ENCODE measurements at regions not wholly inside any gene's neighbourhood (a gene's known extent, or its start where the extent isn't known, plus 50 kb on each side); places are given as distances from the start of the nearest gene placed in this dataset.

DNA sequence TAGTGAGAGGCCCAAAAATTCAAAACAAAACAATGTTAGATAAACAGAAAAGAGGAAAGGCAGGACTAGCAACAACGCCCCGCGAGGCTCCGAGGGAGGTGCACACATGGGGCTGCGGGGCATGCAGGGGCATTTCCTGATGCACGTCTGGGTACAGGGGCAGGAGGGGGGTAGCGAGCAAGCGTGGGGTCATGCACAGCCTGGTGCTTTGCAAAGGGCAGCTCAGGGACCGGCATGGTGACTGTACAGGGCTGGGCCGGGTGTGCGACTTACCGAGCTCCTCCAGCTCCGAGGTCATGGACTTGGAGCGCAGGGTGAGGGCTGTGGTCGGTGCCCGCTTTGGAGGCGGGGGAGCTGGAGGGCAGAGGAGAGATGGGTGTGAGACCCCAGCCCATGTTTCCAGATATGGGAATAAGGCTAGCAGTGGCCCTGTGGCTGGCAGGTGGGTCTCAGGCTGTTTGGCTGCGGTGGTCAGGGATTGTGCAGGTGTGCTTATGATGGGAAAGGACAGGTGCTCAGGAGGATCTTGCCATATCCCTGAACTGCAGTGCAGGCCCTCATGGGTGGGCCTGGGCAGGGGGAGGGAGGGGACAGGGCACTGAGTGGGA lies 103.7 kb downstream of the CTTN start:
- H4K20me1 ChIP-seq (ENCODE audit: insufficient read depth), result no peaks in the 10 kb centered on the region
- no peaks in the 10 kb centered on the region for H3K79me2 ChIP-seq (ENCODE audit: insufficient read depth, low read length)
- H3K9me3 ChIP-seq (ENCODE audit: control insufficient read depth in 1 of 2, insufficient read depth in 1 of 2, low read depth in 1 of 2, low read length in 2 of 2), result no peaks in the 10 kb centered on the region
- H3K4me3 ChIP-seq (replicated peaks in 1 of 2; ENCODE audit: low read depth in 1 of 2, low read length in 2 of 2), result no peak overlapping the region
- H3K27me3 ChIP-seq (ENCODE audit: insufficient read depth, low read length), result no peaks in the 10 kb centered on the region
- H3K9me2 ChIP-seq (ENCODE audit: insufficient read depth), result no peaks in the 10 kb centered on the region
- intact Hi-C loops (cut with micrococcal nuclease), result no loop called here
- H3K36me3 ChIP-seq (ENCODE audit: control insufficient read depth in 1 of 2, insufficient read depth in 2 of 2, low read length in 2 of 2), result no peaks in the 10 kb centered on the region
- BruUV-seq (replicated peaks), result no TSS peak
- no peak overlapping the region for H2AFZ ChIP-seq (ENCODE audit: low read depth, low read length, poor library complexity, severe bottlenecking)
- no peak overlapping the region for H3K4me2 ChIP-seq (ENCODE audit: low read length)
- H3K4me1 ChIP-seq (ENCODE audit: control insufficient read depth in 1 of 2, insufficient read depth in 2 of 2, low read length in 2 of 2), result no peaks in the 10 kb centered on the region
- ChIA-PET POLR2A (no interaction called here), CTCF (no interaction called here), RAD21 (ENCODE audit: low non-redundant PET in 1 of 2, low total read pairs in 2 of 2, uncharacterized antibody in 2 of 2, unreplicated experiment in 2 of 2) (no interaction called here)
- H3K27ac ChIP-seq (ENCODE audit: low read depth, low read length), result no peak overlapping the region
- no peak for DNase-seq (ENCODE audit: low read depth, low spot score)
- no peak for ATAC-seq
- H3K9ac ChIP-seq (ENCODE audit: low read length), result no peak overlapping the region
- TF ChIP-seq EGR1 (IDR thresholded peaks at IDR 0.05; ENCODE audit: low read depth), result no peak
- no peak for TF ChIP-seq CBX3 (IDR thresholded peaks at IDR 0.05; ENCODE audit: low read depth)
- no peak for TF ChIP-seq FOSL1 (IDR thresholded peaks at IDR 0.05; ENCODE audit: low read depth)
- no peak for TF ChIP-seq RAD21 (IDR thresholded peaks at IDR 0.05; ENCODE audit: low read depth)
- TF ChIP-seq POLR2AphosphoS5 (IDR thresholded peaks at IDR 0.05; ENCODE audit: low read depth, low read length), result no peak
- TF ChIP-seq CEBPB (IDR thresholded peaks at IDR 0.05; ENCODE audit: low read depth), result no peak

DNA sequence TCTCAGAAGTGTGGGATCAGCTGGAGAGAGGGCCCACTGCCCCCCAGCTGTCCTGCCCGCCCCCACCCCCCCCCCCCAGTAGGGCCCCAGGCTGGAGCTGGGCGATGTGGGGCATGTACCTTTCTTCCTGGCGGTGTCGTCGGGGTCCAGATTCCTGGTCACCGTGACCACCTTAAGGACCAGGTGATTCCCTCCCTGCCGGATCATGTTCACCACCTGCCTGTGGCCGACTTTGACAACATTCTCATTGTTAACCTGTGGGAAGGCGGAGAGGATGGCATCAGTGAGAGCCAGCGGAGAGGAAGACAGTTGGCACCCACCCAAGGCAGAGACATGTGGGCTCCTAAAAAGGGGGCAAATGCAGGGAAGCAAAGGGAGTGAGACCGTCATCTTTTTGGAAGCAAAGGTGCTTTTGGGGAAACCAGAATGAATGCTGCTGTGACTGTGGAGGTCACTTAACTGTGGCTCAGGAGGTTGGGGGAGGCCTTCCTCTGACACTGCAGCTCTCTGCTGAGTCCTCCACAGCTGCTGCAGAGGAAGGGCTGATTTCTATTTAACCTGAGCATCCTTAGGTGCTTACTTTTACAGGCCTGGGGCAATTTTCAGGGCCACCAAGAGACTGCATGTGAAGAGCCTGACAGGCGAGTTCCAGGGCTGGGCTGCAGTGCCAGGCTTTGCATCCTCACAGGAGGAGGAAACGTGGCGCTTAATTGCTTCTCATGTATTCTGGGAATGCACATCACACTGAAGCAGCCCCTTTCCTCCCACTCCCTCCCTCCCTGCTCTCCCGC lies 104.5 kb downstream of the CTTN start:
- BruUV-seq (replicated peaks), result no TSS peak
- ChIA-PET CTCF (no interaction called here), RAD21 (ENCODE audit: low non-redundant PET in 1 of 2, low total read pairs in 2 of 2, uncharacterized antibody in 2 of 2, unreplicated experiment in 2 of 2) (no interaction called here), POLR2A (no interaction called here)
- no peak overlapping the region for H3K27ac ChIP-seq (ENCODE audit: low read depth, low read length)
- no peaks in the 10 kb centered on the region for H4K20me1 ChIP-seq (ENCODE audit: insufficient read depth)
- no peak overlapping the region for H3K4me3 ChIP-seq (replicated peaks in 1 of 2; ENCODE audit: low read depth in 1 of 2, low read length in 2 of 2)
- H3K27me3 ChIP-seq (ENCODE audit: insufficient read depth, low read length), result no peaks in the 10 kb centered on the region
- ATAC-seq (no peak), DNase-seq (ENCODE audit: low read depth, low spot score) (no peak)
- intact Hi-C loops (cut with micrococcal nuclease), result no loop called here
- H2AFZ ChIP-seq (ENCODE audit: low read depth, low read length, poor library complexity, severe bottlenecking), result no peak overlapping the region
- no peaks in the 10 kb centered on the region for H3K9me2 ChIP-seq (ENCODE audit: insufficient read depth)
- no peak overlapping the region for H3K9ac ChIP-seq (ENCODE audit: low read length)
- H3K79me2 ChIP-seq (ENCODE audit: insufficient read depth, low read length), result no peaks in the 10 kb centered on the region
- H3K9me3 ChIP-seq (ENCODE audit: control insufficient read depth in 1 of 2, insufficient read depth in 1 of 2, low read depth in 1 of 2, low read length in 2 of 2), result no peaks in the 10 kb centered on the region
- H3K4me1 ChIP-seq (ENCODE audit: control insufficient read depth in 1 of 2, insufficient read depth in 2 of 2, low read length in 2 of 2), result no peaks in the 10 kb centered on the region
- H3K4me2 ChIP-seq (ENCODE audit: low read length), result no peak overlapping the region
- no peaks in the 10 kb centered on the region for H3K36me3 ChIP-seq (ENCODE audit: control insufficient read depth in 1 of 2, insufficient read depth in 2 of 2, low read length in 2 of 2)
- TF ChIP-seq, protein P1, sequence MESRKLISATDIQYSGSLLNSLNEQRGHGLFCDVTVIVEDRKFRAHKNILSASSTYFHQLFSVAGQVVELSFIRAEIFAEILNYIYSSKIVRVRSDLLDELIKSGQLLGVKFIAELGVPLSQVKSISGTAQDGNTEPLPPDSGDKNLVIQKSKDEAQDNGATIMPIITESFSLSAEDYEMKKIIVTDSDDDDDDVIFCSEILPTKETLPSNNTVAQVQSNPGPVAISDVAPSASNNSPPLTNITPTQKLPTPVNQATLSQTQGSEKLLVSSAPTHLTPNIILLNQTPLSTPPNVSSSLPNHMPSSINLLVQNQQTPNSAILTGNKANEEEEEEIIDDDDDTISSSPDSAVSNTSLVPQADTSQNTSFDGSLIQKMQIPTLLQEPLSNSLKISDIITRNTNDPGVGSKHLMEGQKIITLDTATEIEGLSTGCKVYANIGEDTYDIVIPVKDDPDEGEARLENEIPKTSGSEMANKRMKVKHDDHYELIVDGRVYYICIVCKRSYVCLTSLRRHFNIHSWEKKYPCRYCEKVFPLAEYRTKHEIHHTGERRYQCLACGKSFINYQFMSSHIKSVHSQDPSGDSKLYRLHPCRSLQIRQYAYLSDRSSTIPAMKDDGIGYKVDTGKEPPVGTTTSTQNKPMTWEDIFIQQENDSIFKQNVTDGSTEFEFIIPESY (IDR thresholded peaks at IDR 0.05; ENCODE audit: extremely low read depth, insufficient replicate concordance, low read length), result no peak
- TF ChIP-seq SRF (IDR thresholded peaks at IDR 0.05; ENCODE audit: low read depth) (no peak), JUND (IDR thresholded peaks at IDR 0.05) (no peak), POLR2A (IDR thresholded peaks at IDR 0.05; ENCODE audit: borderline replicate concordance, extremely low read depth, insufficient read depth, insufficient read length) (no peak), ZFX (IDR thresholded peaks at IDR 0.05) (no peak), ZNF274 (IDR thresholded peaks at IDR 0.05; ENCODE audit: low read depth, low read length) (no peak), POLR2AphosphoS5 (IDR thresholded peaks at IDR 0.05; ENCODE audit: low read depth, low read length) (no peak), FOSL1 (IDR thresholded peaks at IDR 0.05; ENCODE audit: low read depth) (no peak), YY1 (IDR thresholded peaks at IDR 0.05; ENCODE audit: extremely low read depth, insufficient replicate concordance, low read depth, low read length) (no peak), CBX3 (IDR thresholded peaks at IDR 0.05; ENCODE audit: low read depth) (no peak), EZH2phosphoT487 (IDR thresholded peaks at IDR 0.05; ENCODE audit: borderline replicate concordance) (no peak), EZH2 (IDR thresholded peaks at IDR 0.05) (no peak)
- TF ChIP-seq, protein P2, sequence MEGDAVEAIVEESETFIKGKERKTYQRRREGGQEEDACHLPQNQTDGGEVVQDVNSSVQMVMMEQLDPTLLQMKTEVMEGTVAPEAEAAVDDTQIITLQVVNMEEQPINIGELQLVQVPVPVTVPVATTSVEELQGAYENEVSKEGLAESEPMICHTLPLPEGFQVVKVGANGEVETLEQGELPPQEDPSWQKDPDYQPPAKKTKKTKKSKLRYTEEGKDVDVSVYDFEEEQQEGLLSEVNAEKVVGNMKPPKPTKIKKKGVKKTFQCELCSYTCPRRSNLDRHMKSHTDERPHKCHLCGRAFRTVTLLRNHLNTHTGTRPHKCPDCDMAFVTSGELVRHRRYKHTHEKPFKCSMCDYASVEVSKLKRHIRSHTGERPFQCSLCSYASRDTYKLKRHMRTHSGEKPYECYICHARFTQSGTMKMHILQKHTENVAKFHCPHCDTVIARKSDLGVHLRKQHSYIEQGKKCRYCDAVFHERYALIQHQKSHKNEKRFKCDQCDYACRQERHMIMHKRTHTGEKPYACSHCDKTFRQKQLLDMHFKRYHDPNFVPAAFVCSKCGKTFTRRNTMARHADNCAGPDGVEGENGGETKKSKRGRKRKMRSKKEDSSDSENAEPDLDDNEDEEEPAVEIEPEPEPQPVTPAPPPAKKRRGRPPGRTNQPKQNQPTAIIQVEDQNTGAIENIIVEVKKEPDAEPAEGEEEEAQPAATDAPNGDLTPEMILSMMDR (IDR thresholded peaks at IDR 0.05 in 2 of 3, conservative IDR thresholded peaks at IDR 0.05 in 1 of 3; ENCODE audit: borderline replicate concordance in 1 of 3, insufficient read depth in 1 of 3, low read depth in 2 of 3, low read length in 2 of 3), result no peak
- TF ChIP-seq, protein P3, sequence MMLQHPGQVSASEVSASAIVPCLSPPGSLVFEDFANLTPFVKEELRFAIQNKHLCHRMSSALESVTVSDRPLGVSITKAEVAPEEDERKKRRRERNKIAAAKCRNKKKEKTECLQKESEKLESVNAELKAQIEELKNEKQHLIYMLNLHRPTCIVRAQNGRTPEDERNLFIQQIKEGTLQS (IDR thresholded peaks at IDR 0.05), result no peak
